CD4-positive, alpha-beta memory T cell (primary cell): ENCODE measurements at regions not wholly inside any gene's neighbourhood (a gene's known extent, or its start where the extent isn't known, plus 50 kb on each side); places are given as distances from the start of the nearest gene placed in this dataset.

Experiments
- CTCF ChIA-PET: fragments of 350-600 bp; sonication (Branson Sonifier 250); formaldehyde crosslinking; loops from one replicate; lab custom pipeline; 2021; ENCODE audit warnings: inconsistent platforms; ENCODE audit not compliant: partially characterized antibody; lab: Charles Lee
- POLR2A ChIA-PET: fragments of 350-600 bp; sonication (Branson Sonifier 250); formaldehyde crosslinking; loops from one replicate; lab custom pipeline; 2021; ENCODE audit not compliant: partially characterized antibody; lab: Charles Lee
- DNase-seq, 5 donors: peaks; one replicate each; pipeline versions ENCODE4 v3.0.0 to v3.0.0-alpha.2; 2020 to 2022; ENCODE audit warnings: mixed read lengths in 1 of 5
- H3K27ac ChIP-seq: one replicate; pipeline ENCODE4 v1.7.0; 2013; ENCODE audit warnings: low read depth, low read length
- H3K27me3 ChIP-seq: 2 replicates; pipeline ENCODE4 v1.7.0; 2013; ENCODE audit warnings: mild to moderate bottlenecking, low read length, moderate library complexity; ENCODE audit not compliant: insufficient read depth
- H3K36me3 ChIP-seq: 2 replicates; pipeline ENCODE4 v1.7.0; 2013; ENCODE audit warnings: mild to moderate bottlenecking, low read length, moderate library complexity; ENCODE audit not compliant: insufficient read depth
- H3K4me1 ChIP-seq: 2 replicates; pipeline ENCODE4 v1.7.0; 2013; ENCODE audit warnings: mild to moderate bottlenecking, low read length, moderate library complexity; ENCODE audit not compliant: insufficient read depth
- H3K4me3 ChIP-seq, 2 donors: one replicate each; pipeline ENCODE4 v1.7.0; 2013; ENCODE audit warnings: low read length in 2 of 2, mild to moderate bottlenecking in 1 of 2
- H3K9me3 ChIP-seq, 2 donors: one replicate each; pipeline ENCODE4 v1.7.0; 2013; ENCODE audit warnings: low read length in 2 of 2, control low read depth in 1 of 2; ENCODE audit not compliant: control insufficient read depth in 1 of 2
- H3K27ac Mint-ChIP-seq, 7 donors: one replicate each; pipeline ENCODE4 v1.8.0; 2020 to 2021; ENCODE audit warnings: mixed read lengths in 7 of 7, mild to moderate bottlenecking in 6 of 7, inconsistent platforms in 3 of 7, moderate library complexity in 3 of 7
- H3K27me3 Mint-ChIP-seq, 2 donors: one replicate each; pipeline ENCODE4 v1.8.0; 2020 to 2021; ENCODE audit warnings: mixed read lengths in 2 of 2
- H3K36me3 Mint-ChIP-seq, 2 donors: one replicate each; pipeline ENCODE4 v1.8.0; 2020 to 2021; ENCODE audit warnings: mixed read lengths in 2 of 2, inconsistent platforms in 1 of 2, mild to moderate bottlenecking in 1 of 2
- H3K4me1 Mint-ChIP-seq, 4 donors: one replicate each; pipeline ENCODE4 v1.8.0; 2020 to 2021; ENCODE audit warnings: mixed read lengths in 4 of 4, mild to moderate bottlenecking in 1 of 4
- H3K4me3 Mint-ChIP-seq, 8 donors: one replicate each; pipeline ENCODE4 v1.8.0; 2020 to 2021; ENCODE audit warnings: mixed read lengths in 8 of 8, mild to moderate bottlenecking in 7 of 8, moderate library complexity in 6 of 8, inconsistent platforms in 3 of 8
- H3K9me3 Mint-ChIP-seq, 8 donors: one replicate each; pipeline ENCODE4 v1.8.0; 2020 to 2021; ENCODE audit warnings: mixed read lengths in 8 of 8, mild to moderate bottlenecking in 5 of 8, inconsistent platforms in 3 of 8, moderate library complexity in 1 of 8
- intact Hi-C: fragments of 100-400 bp; cut with micrococcal nuclease; formaldehyde crosslinking; loops from one replicate; pipeline ENCODE4 v1.15.1; 2023

DNA sequence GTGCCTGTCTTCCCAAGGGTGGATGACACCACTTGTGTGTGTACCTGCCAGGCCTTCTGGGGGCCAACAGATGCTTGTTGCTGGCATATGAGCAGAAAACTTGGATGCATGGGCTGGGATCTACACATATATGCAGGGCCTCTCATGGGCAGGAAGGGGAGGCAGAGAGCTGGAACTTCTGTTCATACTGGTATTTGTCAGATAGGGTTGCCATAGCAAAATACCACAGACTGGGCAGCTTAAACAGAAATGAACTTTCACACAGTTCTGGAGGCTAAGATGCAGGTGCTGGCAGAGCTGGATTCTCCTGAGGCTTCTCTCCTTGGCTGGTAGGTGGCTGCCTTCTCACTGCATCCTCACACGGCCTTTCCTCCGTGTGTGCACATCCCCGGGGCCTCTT is 121.8 kb downstream of the SUDS3 start:
- DNase-seq = no peak
- Mint-ChIP-seq H3K27me3 (peaks cover 0 to 3% of the 10 kb centered on the region in 2 donors), H3K4me1 (no peaks in the 10 kb centered on the region), H3K36me3 (no peaks in the 10 kb centered on the region), H3K9me3 (peaks cover 0 to 3% (median 0%) of the 10 kb centered on the region in 8 donors), H3K4me3 (no peak overlapping the region), H3K27ac (no peak overlapping the region)
- no peaks in the 10 kb centered on the region for H3K4me1 ChIP-seq
- no peak overlapping the region for H3K4me3 ChIP-seq
- H3K36me3 ChIP-seq = no peaks in the 10 kb centered on the region
- no peaks in the 10 kb centered on the region for H3K9me3 ChIP-seq
- intact Hi-C loops = no loop called here
- H3K27me3 ChIP-seq = no peaks in the 10 kb centered on the region
- H3K27ac ChIP-seq = no peak overlapping the region
- ChIA-PET CTCF (no interaction called here), POLR2A (no interaction called here)

DNA sequence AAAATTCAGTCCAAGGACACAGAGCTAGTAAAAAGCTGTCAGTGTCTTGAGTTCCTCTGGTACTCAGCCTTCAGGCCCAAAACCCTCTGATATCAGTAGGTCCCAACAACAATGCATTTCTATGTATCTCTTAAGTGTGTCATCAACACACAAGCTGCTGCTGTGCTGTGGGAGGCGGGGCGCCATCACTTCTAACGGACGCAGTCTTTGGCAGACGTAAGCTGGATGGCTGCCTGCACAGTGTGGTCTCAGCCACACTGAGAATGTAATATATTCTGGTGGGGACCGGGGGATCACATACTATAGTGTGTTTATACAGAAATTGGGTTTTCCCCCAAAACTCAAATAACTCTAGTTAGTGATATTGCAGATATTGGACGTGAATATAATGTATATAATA is 123.9 kb downstream of the SUDS3 start:
- Mint-ChIP-seq H3K9me3 (peaks cover 0 to 3% (median 0%) of the 10 kb centered on the region in 8 donors), H3K4me3 (no peak overlapping the region), H3K27ac (no peak overlapping the region), H3K36me3 (no peaks in the 10 kb centered on the region), H3K27me3 (peaks cover 0 to 3% of the 10 kb centered on the region in 2 donors), H3K4me1 (no peaks in the 10 kb centered on the region)
- intact Hi-C loops = no loop called here
- Histone ChIP-seq H3K9me3 (no peaks in the 10 kb centered on the region), H3K27me3 (no peaks in the 10 kb centered on the region), H3K4me1 (no peaks in the 10 kb centered on the region), H3K36me3 (no peaks in the 10 kb centered on the region), H3K27ac (no peak overlapping the region), H3K4me3 (no peak overlapping the region)
- DNase-seq = no peak
- ChIA-PET POLR2A (no interaction called here), CTCF (no interaction called here)

DNA sequence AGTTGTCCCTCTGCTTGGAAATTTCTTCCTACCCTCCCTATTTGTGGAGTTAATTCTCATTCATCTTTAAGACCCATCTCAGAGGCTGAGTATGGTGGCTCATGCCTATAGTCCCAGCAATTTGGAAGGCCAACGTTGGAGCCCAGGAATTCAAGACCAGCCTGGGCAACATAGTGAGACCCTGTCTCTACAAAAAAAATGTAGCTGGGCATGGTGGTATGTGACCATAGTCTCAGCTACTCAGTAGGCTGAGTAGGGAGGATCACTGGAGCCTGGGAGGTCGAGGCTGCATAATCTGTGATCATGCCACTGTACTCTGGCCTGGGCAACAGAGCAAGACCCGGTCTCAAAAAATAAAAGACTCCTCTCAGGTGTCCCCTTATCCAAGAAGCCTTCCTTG is 125.1 kb downstream of the SUDS3 start:
- ChIA-PET POLR2A (no interaction called here), CTCF (no interaction called here)
- H3K9me3 ChIP-seq = no peaks in the 10 kb centered on the region

DNA sequence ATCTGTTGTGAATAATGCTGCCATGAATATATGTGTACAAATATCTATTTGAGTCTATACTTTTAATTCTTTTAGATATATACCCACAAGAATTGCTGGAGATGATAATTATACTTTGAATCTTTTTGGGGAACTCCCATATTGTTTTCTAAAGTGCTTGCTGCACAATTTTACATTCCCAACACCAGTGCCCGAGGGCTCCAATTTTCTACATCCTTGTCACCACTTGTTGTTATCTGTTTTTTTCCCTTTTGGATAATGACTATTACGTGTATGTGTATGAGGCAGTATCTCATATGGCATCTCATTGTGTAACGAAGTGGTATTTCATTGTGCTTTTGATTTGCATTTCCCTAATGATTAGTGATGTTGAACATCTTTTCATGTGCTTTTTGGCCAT is 127.1 kb downstream of the SUDS3 start:
- Histone ChIP-seq H3K27me3 (no peaks in the 10 kb centered on the region), H3K9me3 (no peaks in the 10 kb centered on the region), H3K4me1 (no peaks in the 10 kb centered on the region), H3K27ac (no peak overlapping the region), H3K4me3 (no peak overlapping the region), H3K36me3 (no peaks in the 10 kb centered on the region)
- peaks cover under 1 to 3% of the 10 kb centered on the region in 2 donors for H3K27me3 Mint-ChIP-seq
- no peak for DNase-seq
- no peak overlapping the region for H3K4me3 Mint-ChIP-seq
- CTCF ChIA-PET = no interaction called here
- H3K36me3 Mint-ChIP-seq = no peaks in the 10 kb centered on the region
- intact Hi-C loops = no loop called here
- H3K9me3 Mint-ChIP-seq = peaks cover 0 to 2% (median 0%) of the 10 kb centered on the region in 8 donors
- H3K4me1 Mint-ChIP-seq = no peaks in the 10 kb centered on the region
- H3K27ac Mint-ChIP-seq = no peak overlapping the region
- POLR2A ChIA-PET = no interaction called here

More for the DNA sequence above, 125.1 kb downstream of the SUDS3 start:
- Mint-ChIP-seq H3K36me3 (no peaks in the 10 kb centered on the region), H3K9me3 (peaks cover 0 to 3% (median 0%) of the 10 kb centered on the region in 8 donors), H3K27ac (no peak overlapping the region), H3K27me3 (peaks cover 0 to 2% of the 10 kb centered on the region in 2 donors), H3K4me3 (no peak overlapping the region), H3K4me1 (no peaks in the 10 kb centered on the region)
- Histone ChIP-seq H3K36me3 (no peaks in the 10 kb centered on the region), H3K27ac (no peak overlapping the region), H3K4me3 (no peak overlapping the region), H3K4me1 (no peaks in the 10 kb centered on the region), H3K27me3 (no peaks in the 10 kb centered on the region)
- DNase-seq = no peak
- intact Hi-C loops = no loop called here

DNA sequence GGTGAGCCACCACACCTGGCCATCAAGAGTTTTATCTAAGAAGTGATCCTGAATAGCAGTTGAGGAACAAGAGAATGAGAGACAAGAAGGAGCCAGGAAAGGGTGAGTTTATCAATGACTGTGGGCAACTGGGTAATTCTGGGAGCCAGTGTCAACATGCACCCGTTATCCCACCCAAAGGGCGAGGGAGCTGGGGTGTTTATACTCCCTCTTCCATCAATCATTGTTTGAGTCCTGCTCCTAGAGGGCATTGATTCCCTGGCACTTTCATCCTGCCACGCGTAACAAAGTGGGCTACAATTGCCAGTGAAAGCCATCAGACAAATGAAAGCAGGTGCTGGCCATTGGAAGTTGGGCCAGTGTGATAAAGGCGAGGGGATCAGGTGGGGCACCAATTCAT is 136.3 kb downstream of the SUDS3 start:
- no peak overlapping the region for H3K4me3 ChIP-seq
- ChIA-PET CTCF (no interaction called here), POLR2A (no interaction called here)
- no peaks in the 10 kb centered on the region for H3K9me3 ChIP-seq
- Mint-ChIP-seq H3K4me3 (no peak overlapping the region), H3K27me3 (peaks cover 3 to 7% of the 10 kb centered on the region in 2 donors), H3K36me3 (no peaks in the 10 kb centered on the region), H3K27ac (no peak overlapping the region), H3K9me3 (peaks cover 0 to 9% (median 4%) of the 10 kb centered on the region in 8 donors), H3K4me1 (no peaks in the 10 kb centered on the region)
- no peaks in the 10 kb centered on the region for H3K27me3 ChIP-seq
- no peak overlapping the region for H3K27ac ChIP-seq
- intact Hi-C loops = no loop called here
- no peaks in the 10 kb centered on the region for H3K36me3 ChIP-seq
- H3K4me1 ChIP-seq = no peaks in the 10 kb centered on the region
- DNase-seq = no peak

DNA sequence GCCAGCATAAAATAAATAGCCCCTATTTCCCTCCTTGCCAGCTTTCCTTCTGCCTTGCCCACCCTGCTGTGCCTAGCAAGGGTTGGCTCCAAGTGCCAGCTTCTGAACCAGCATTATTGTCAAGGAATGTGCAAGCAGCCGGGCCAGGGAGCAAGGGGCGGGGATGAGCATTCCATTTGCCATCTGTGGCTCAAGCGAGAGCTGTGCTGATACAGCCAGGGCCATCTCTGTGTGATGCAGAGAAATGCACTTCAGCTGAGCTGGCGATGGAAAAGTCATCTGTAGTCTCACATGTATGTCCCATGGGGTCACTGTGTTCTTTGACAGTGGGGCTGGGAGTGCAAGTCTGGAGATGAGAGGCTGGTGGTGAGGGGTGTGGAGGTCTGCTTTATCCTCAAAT is 137.3 kb downstream of the SUDS3 start:
- H3K4me1 ChIP-seq = no peaks in the 10 kb centered on the region
- Mint-ChIP-seq H3K4me1 (no peaks in the 10 kb centered on the region), H3K4me3 (no peak overlapping the region), H3K9me3 (peaks cover 0 to 9% (median 4%) of the 10 kb centered on the region in 8 donors), H3K27ac (no peak overlapping the region), H3K27me3 (peaks cover under 1 to 6% of the 10 kb centered on the region in 2 donors), H3K36me3 (no peaks in the 10 kb centered on the region)
- no peaks in the 10 kb centered on the region for H3K9me3 ChIP-seq
- intact Hi-C loops = no loop called here
- no peaks in the 10 kb centered on the region for H3K27me3 ChIP-seq
- ChIA-PET CTCF (no interaction called here), POLR2A (no interaction called here)
- no peak for DNase-seq
- no peak overlapping the region for H3K4me3 ChIP-seq
- no peak overlapping the region for H3K27ac ChIP-seq
- no peaks in the 10 kb centered on the region for H3K36me3 ChIP-seq

DNA sequence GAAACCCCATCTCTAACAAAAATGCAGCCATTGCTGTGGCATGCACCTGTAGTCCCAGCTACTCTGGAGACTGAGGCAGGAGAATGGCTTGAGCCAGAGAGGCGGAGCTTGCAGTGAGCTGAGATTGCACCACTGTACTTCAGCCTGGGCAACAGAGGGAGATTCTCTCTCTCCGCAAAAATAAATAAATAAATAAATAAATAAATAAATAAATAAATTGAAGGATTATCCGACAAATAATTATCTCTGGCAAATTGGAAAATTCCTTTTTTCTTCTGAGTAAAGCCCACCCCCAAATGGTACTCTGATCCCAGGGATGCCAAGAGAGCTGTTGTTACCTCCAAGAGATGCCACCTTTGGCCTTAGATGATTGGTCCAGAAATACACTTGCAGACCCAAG is 137.9 kb downstream of the SUDS3 start:
- no peak for DNase-seq
- intact Hi-C loops = no loop called here
- Mint-ChIP-seq H3K9me3 (peaks cover 0 to 9% (median 4%) of the 10 kb centered on the region in 8 donors), H3K4me3 (no peak overlapping the region), H3K36me3 (no peaks in the 10 kb centered on the region), H3K27me3 (peaks cover 0 to 6% of the 10 kb centered on the region in 2 donors), H3K27ac (no peak overlapping the region), H3K4me1 (no peaks in the 10 kb centered on the region)
- CTCF ChIA-PET = no interaction called here
- H3K27ac ChIP-seq = no peak overlapping the region
- no peak overlapping the region for H3K4me3 ChIP-seq
- no peaks in the 10 kb centered on the region for H3K27me3 ChIP-seq
- POLR2A ChIA-PET = no interaction called here
- no peaks in the 10 kb centered on the region for H3K4me1 ChIP-seq
- H3K9me3 ChIP-seq = no peaks in the 10 kb centered on the region
- no peaks in the 10 kb centered on the region for H3K36me3 ChIP-seq
